Fibroblast of lung (primary cell): ENCODE measurements at regions not wholly inside any gene's neighbourhood (a gene's known extent, or its start where the extent isn't known, plus 50 kb on each side); places are given as distances from the start of the nearest gene placed in this dataset.

Experiments used
- CTCF ChIP-seq, 2 donors: IDR thresholded peaks in 1 of 2; conservative IDR thresholded peaks in 1 of 2; 1 replicate in 1 of 2; 2 replicates in 1 of 2; pipeline ENCODE4 v1.5.1; 2011 to 2012; ENCODE audit warnings: low read length in 2 of 2, control low read depth in 1 of 2, inconsistent platforms in 1 of 2, low read depth in 1 of 2, mild to moderate bottlenecking in 1 of 2
- EZH2 ChIP-seq: IDR thresholded peaks from 2 replicates; pipeline ENCODE4 v1.5.1; 2012; ENCODE audit warnings: low read length, control low read depth, mild to moderate bottlenecking; ENCODE audit errors: missing control alignments

GRCh38 chr11:69350040-69350439, 56.1 kb downstream of the MYEOV start:
- no peak for TF ChIP-seq CTCF (conservative IDR thresholded peaks at IDR 0.05 in 1 of 2, IDR thresholded peaks at IDR 0.05 in 1 of 2; ENCODE audit: low read depth in 1 of 2, low read length in 2 of 2)
- no peak for TF ChIP-seq EZH2
